Hepatocyte (in vitro differentiated cells): ENCODE measurements at regions not wholly inside any gene's neighbourhood (a gene's known extent, or its start where the extent isn't known, plus 50 kb on each side); places are given as distances from the start of the nearest gene placed in this dataset.

Experiments
- CTCF ChIP-seq: fragments of 200-600 bp; sonication (generic); IDR thresholded peaks from 2 replicates; pipeline ENCODE4 v1.5.1; 2016; ENCODE audit warnings: antibody characterized with exemption, mild to moderate bottlenecking; ENCODE audit not compliant: poor library complexity
- EZH2 ChIP-seq: fragments of 200-600 bp; sonication (generic); IDR thresholded peaks from 2 replicates; pipeline ENCODE4 v1.6.1; 2016; ENCODE audit warnings: antibody characterized with exemption, mild to moderate bottlenecking, borderline replicate concordance
- EZH2phosphoT487 ChIP-seq: fragments of 200-600 bp; sonication (generic); IDR thresholded peaks from one replicate; pipeline ENCODE4 v1.6.1; 2018; ENCODE audit warnings: antibody characterized with exemption, mild to moderate bottlenecking, low read depth, moderate library complexity; ENCODE audit not compliant: unreplicated experiment, severe bottlenecking

GRCh38 chr1:31501505-31501904 is 74.8 kb upstream of the TINAGL1 start:
- TF ChIP-seq EZH2phosphoT487 (no peak), CTCF (no peak), EZH2 (no peak)
